ENCODE measurements at regions not wholly inside any gene's neighbourhood (a gene's known extent, or its start where the extent isn't known, plus 50 kb on each side); places are given as distances from the start of the nearest gene placed in this dataset.

DNA sequence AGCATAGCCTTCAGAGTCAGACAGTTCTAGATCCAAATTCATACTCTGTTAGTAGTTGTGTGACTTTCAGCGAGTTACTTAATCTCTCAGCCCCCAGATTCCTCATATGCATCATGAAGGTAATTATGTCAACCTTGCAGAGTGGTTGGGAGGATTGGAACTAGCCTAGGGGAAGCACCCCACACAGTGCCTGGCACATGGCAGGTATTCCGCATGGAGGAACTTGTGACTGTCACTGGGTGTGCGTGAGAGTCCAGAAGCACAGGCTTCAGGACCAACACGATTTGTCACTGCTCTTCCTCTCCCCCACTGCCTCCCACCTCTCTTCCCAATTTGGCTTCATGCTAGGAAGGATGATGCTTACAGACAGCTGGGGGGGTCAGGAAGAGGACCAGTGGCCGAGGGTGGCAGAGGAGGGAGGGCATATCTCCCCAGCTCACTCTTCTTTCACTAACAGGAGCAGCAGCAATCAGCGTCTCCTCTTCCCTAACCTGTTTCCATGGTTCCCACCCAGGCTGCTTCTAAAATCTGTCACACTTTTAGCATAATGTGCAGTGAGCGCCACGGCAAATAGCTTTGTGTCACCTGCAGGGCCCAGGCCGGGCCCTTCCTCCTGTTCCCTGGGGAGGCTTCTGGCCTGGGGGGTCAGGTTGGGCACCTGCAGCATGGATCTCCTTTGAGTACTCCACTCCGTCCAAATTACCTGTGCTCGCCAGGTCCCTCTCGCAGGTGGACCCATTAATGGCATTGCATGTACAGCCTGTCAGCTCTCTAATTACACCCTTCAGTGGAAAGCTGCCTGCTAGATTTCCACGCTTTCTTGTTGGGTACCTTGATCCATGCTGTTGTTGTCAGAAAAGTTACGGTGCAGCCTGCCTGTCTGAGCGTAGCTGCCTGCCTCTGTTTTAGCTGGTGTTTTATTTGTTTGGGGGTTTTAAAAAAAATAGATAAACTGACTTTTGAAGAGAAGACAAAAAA, 400.4 kb downstream of the NXPE2 start:
- Histone ChIP-seq H3K36me3 (ENCODE audit: insufficient read depth, insufficient read length, low read length) (no peaks in the 10 kb centered on the region), H3K9ac (ENCODE audit: insufficient read length, low read depth) (no peak overlapping the region), H3K27me3 (ENCODE audit: insufficient read depth, insufficient read length) (peaks cover 5% of the 10 kb centered on the region), H3K4me3 (ENCODE audit: insufficient read length, low read depth) (no peak overlapping the region), H3K4me1 (ENCODE audit: insufficient read depth, insufficient read length) (peaks cover 2% of the 10 kb centered on the region), H3K9me3 (ENCODE audit: insufficient read depth, low read length) (no peaks in the 10 kb centered on the region)
- TF ChIP-seq ZNF274 (IDR thresholded peaks at IDR 0.05; ENCODE audit: low read depth, low read length) (no peak), SUZ12 (IDR thresholded peaks at IDR 0.05; ENCODE audit: extremely low read depth, insufficient read depth, insufficient read length) (no peak), YY1 (IDR thresholded peaks at IDR 0.05; ENCODE audit: insufficient read depth, insufficient read length) (no peak)
- no peak for DNase-seq (ENCODE audit: low read depth, low spot score)

DNA sequence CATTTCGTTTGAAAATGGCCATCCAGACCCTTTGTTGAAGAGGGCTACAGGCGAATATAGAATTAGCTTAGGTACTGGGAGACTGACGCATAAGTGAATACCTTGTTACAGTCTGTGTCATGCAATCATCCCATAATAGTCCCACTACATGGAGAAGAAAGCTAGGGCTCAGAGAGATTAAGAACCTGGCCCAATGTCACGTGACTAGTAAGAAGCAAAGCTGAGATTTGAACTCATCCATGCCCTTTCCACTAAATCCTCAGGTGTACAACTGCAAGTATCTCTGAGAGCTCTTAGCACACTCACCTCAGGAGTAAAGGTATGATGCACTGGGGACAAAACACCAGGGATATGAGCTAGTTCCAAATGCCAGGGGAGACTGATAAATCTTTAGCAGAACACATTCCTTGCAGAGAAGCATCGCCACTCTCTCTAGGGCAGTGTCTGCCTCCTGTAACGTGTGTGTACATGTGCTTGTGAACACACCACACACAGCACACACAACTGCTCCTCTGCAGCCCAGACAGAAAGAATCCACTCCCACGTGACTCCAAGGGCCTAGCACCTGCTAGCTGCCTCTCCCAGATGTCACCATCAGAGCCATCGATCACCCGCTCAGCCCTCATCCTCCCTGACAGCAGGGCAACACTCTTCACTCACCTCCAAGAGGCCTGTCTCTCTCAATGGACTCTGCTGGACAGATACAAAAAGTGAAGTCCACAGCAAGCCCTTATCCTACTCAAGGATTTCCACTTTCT, 402.8 kb downstream of the NXPE2 start:
- no peak for DNase-seq (ENCODE audit: low read depth, low spot score)
- Histone ChIP-seq H3K4me3 (ENCODE audit: insufficient read length, low read depth) (no peak overlapping the region), H3K9me3 (ENCODE audit: insufficient read depth, low read length) (no peaks in the 10 kb centered on the region), H3K9ac (ENCODE audit: insufficient read length, low read depth) (no peak overlapping the region), H3K4me1 (ENCODE audit: insufficient read depth, insufficient read length) (peaks cover 8% of the 10 kb centered on the region), H3K27me3 (ENCODE audit: insufficient read depth, insufficient read length) (peaks cover 5% of the 10 kb centered on the region), H3K36me3 (ENCODE audit: insufficient read depth, insufficient read length, low read length) (no peaks in the 10 kb centered on the region)
- TF ChIP-seq YY1 (IDR thresholded peaks at IDR 0.05; ENCODE audit: insufficient read depth, insufficient read length) (no peak), ZNF274 (IDR thresholded peaks at IDR 0.05; ENCODE audit: low read depth, low read length) (no peak), SUZ12 (IDR thresholded peaks at IDR 0.05; ENCODE audit: extremely low read depth, insufficient read depth, insufficient read length) (no peak)

DNA sequence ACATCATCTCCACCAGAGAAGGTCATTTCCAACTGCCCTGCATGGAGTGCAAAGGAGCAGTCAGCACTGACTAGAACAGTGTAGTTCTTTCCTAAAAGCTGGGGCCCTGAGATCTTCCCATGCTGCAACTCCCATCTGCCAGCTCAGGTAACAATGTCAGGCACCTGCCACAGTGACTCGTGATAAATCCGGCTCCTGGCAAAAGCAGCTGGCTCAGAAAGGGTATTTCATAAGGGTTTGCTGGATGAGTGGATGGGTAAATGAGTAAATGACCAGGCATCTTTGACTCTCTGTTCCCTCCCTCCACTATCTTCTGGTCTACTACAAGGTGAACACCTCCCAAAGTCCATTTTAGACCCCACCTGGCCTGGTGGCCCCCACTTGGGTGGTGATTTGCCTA, 403.6 kb downstream of the NXPE2 start:
- no peak overlapping the region for H3K4me3 ChIP-seq (ENCODE audit: insufficient read length, low read depth)
- no peak for TF ChIP-seq ZNF274 (IDR thresholded peaks at IDR 0.05; ENCODE audit: low read depth, low read length)
- no peak for TF ChIP-seq YY1 (IDR thresholded peaks at IDR 0.05; ENCODE audit: insufficient read depth, insufficient read length)
- no peak for TF ChIP-seq SUZ12 (IDR thresholded peaks at IDR 0.05; ENCODE audit: extremely low read depth, insufficient read depth, insufficient read length)
- H3K36me3 ChIP-seq (ENCODE audit: insufficient read depth, insufficient read length, low read length): no peaks in the 10 kb centered on the region
- DNase-seq (ENCODE audit: low read depth, low spot score): no peak
- no peak overlapping the region for H3K9ac ChIP-seq (ENCODE audit: insufficient read length, low read depth)
- H3K4me1 ChIP-seq (ENCODE audit: insufficient read depth, insufficient read length): peaks cover 8% of the 10 kb centered on the region
- H3K9me3 ChIP-seq (ENCODE audit: insufficient read depth, low read length): no peaks in the 10 kb centered on the region
- H3K27me3 ChIP-seq (ENCODE audit: insufficient read depth, insufficient read length): peaks cover 5% of the 10 kb centered on the region

DNA sequence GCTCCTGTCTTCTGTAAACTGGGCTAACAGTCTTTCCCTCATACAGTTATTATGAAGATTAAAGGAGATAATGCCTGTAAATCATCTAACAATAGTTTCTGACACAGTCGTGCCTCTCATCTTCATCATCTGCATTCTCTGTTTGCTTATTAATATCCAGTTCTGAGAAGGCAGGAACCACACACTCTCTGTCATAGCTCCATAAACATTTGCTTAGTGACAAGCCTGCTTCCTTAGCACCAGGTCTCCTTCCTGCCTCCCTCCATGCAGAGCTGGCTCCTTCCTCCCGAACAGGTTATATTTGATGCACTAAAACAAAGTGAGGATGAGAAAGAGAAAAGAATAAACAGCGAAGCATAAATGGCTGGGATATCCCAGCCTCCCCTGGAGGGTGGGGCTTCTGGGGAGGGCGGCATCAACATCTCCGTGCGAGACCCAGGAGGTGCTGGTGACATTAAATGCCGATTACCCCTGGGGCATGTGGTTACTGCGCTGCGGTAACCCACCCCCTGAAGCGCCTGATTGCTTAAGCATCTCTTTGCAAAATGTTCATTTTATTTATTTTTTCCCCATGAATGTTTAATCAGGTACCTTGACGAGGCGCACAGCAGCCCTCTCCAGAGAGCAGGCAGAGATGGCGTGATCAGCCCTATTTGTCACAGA, 404.9 kb downstream of the NXPE2 start:
- no peak for TF ChIP-seq YY1 (IDR thresholded peaks at IDR 0.05; ENCODE audit: insufficient read depth, insufficient read length)
- no peak for TF ChIP-seq SUZ12 (IDR thresholded peaks at IDR 0.05; ENCODE audit: extremely low read depth, insufficient read depth, insufficient read length)
- no peak for TF ChIP-seq ZNF274 (IDR thresholded peaks at IDR 0.05; ENCODE audit: low read depth, low read length)
- no peak overlapping the region for H3K9ac ChIP-seq (ENCODE audit: insufficient read length, low read depth)
- peaks cover 5% of the 10 kb centered on the region for H3K27me3 ChIP-seq (ENCODE audit: insufficient read depth, insufficient read length)
- no peak for DNase-seq (ENCODE audit: low read depth, low spot score)
- H3K9me3 ChIP-seq (ENCODE audit: insufficient read depth, low read length): no peaks in the 10 kb centered on the region
- H3K4me3 ChIP-seq (ENCODE audit: insufficient read length, low read depth): no peak overlapping the region
- peaks cover 8% of the 10 kb centered on the region for H3K4me1 ChIP-seq (ENCODE audit: insufficient read depth, insufficient read length)
- no peaks in the 10 kb centered on the region for H3K36me3 ChIP-seq (ENCODE audit: insufficient read depth, insufficient read length, low read length)

DNA sequence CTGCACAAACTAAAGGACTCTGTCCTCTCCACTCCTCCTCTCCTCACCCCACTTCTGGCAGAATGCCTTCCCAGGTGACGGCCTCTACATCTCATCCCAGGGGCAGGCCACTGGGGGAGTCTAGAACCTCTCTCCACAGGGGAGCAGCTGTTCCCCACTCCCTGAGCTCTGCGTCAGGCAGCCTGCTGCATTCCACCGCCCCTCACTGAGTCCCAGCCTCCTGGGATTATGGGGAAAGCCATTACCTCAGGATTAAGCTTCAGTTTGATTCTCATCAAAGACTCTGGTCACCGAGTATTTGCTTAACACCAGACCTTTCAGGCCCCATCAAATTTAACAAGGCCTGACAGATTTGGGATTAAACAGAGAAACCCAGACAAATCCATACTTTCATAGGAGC, 405.9 kb downstream of the NXPE2 start:
- Histone ChIP-seq H3K27me3 (ENCODE audit: insufficient read depth, insufficient read length) (peaks cover 5% of the 10 kb centered on the region), H3K9ac (ENCODE audit: insufficient read length, low read depth) (no peak overlapping the region), H3K36me3 (ENCODE audit: insufficient read depth, insufficient read length, low read length) (no peaks in the 10 kb centered on the region), H3K4me1 (ENCODE audit: insufficient read depth, insufficient read length) (peaks cover 8% of the 10 kb centered on the region), H3K9me3 (ENCODE audit: insufficient read depth, low read length) (no peaks in the 10 kb centered on the region), H3K4me3 (ENCODE audit: insufficient read length, low read depth) (no peak overlapping the region)
- no peak for DNase-seq (ENCODE audit: low read depth, low spot score)
- TF ChIP-seq ZNF274 (IDR thresholded peaks at IDR 0.05; ENCODE audit: low read depth, low read length) (no peak), YY1 (IDR thresholded peaks at IDR 0.05; ENCODE audit: insufficient read depth, insufficient read length) (no peak)

DNA sequence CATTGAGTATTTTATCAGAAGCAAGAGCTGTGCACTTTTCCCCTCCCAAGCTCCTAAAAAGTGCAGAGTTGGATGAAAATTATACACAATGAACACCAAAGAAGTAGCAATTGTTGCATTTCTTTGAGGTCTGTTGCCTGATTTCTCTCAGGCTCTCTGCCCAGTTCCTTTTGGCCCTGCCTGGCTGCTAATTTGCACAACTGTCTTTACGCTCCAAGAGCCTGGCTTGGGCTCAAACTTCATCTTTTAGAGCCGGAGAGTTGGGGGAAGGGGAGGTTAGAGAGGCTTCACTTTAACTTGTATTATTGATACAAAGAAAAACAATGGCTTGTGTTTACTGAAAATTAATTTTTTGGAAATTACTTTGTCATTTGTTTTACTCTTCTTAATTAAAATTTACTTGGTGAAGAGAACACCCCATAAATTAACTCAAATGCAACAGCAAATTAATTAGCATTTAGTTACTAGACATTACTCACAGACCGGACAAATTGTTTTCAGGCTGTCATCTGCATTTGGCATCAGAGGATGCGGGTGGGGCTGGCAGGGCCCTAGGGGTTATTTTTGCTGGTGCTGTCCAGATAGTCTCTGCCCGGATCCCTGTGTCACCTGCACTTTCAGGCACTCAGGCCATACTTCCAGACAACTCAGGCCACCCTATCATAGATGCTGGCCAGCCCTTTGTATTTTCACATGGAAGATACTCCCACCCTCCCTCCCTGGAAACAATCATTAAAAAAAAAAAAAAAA, 407.3 kb downstream of the NXPE2 start:
- Histone ChIP-seq H3K9ac (ENCODE audit: insufficient read length, low read depth) (no peak overlapping the region), H3K36me3 (ENCODE audit: insufficient read depth, insufficient read length, low read length) (no peaks in the 10 kb centered on the region), H3K4me1 (ENCODE audit: insufficient read depth, insufficient read length) (peaks cover 8% of the 10 kb centered on the region), H3K9me3 (ENCODE audit: insufficient read depth, low read length) (no peaks in the 10 kb centered on the region), H3K27me3 (ENCODE audit: insufficient read depth, insufficient read length) (peaks cover 5% of the 10 kb centered on the region), H3K4me3 (ENCODE audit: insufficient read length, low read depth) (no peak overlapping the region)
- DNase-seq (ENCODE audit: low read depth, low spot score): no peak
- TF ChIP-seq YY1 (IDR thresholded peaks at IDR 0.05; ENCODE audit: insufficient read depth, insufficient read length): no peak
- TF ChIP-seq SUZ12 (IDR thresholded peaks at IDR 0.05; ENCODE audit: extremely low read depth, insufficient read depth, insufficient read length): no peak
- no peak for TF ChIP-seq ZNF274 (IDR thresholded peaks at IDR 0.05; ENCODE audit: low read depth, low read length)

Measured in NT2/D1 (cell line).